ENCODE measurements at regions not wholly inside any gene's neighbourhood (a gene's known extent, or its start where the extent isn't known, plus 50 kb on each side); places are given as distances from the start of the nearest gene placed in this dataset.

- Histone ChIP-seq H3T11ph (ENCODE audit: low read length) (no peak overlapping the region), H2AK5ac (ENCODE audit: insufficient read length, low read length) (no peak overlapping the region), H2BK12ac (ENCODE audit: insufficient read length, low read depth, low read length) (no peak overlapping the region), H3K23me2 (ENCODE audit: insufficient read length, low read depth, low read length, poor library complexity, severe bottlenecking) (no peaks in the 10 kb centered on the region), H3K9ac (ENCODE audit: extremely low read depth, insufficient read length, low read length) (no peak overlapping the region), H3K18ac (ENCODE audit: insufficient read length, low read depth, low read length) (no peak overlapping the region), H2BK120ac (ENCODE audit: low read depth, low read length, poor library complexity, severe bottlenecking) (no peak overlapping the region), H2BK20ac (ENCODE audit: low read depth, low read length, poor library complexity, severe bottlenecking) (no peak overlapping the region), H4K8ac (replicated peaks; ENCODE audit: insufficient read length, low read depth, low read length) (no peak overlapping the region), H2BK15ac (ENCODE audit: low read depth, low read length) (no peak overlapping the region), H3K14ac (ENCODE audit: insufficient read depth, low read length) (no peak overlapping the region), H4K20me1 (ENCODE audit: control insufficient read depth, insufficient read depth, insufficient read length) (no peaks in the 10 kb centered on the region), H3K4ac (ENCODE audit: low read depth, low read length) (no peak overlapping the region), H3K27ac (ENCODE audit: insufficient read length, low read depth, low read length) (no peak overlapping the region), H3K56ac (ENCODE audit: insufficient read length, low read depth, low read length) (no peak overlapping the region), H3K79me1 (ENCODE audit: insufficient read depth, low read depth, low read length, poor library complexity, severe bottlenecking) (no peaks in the 10 kb centered on the region), H4K5ac (ENCODE audit: insufficient read length, low read depth, low read length) (no peak overlapping the region), H4K91ac (ENCODE audit: insufficient read length, low read depth, low read length) (no peak overlapping the region), H3K4me2 (ENCODE audit: insufficient read depth, insufficient read length, low read length) (no peak overlapping the region), H3K4me1 (ENCODE audit: insufficient read depth, low read length) (no peaks in the 10 kb centered on the region), H3K23ac (ENCODE audit: insufficient read length, low read depth, low read length) (no peak overlapping the region), H2BK5ac (ENCODE audit: insufficient read length, low read length) (no peak overlapping the region), H3K9me3 (ENCODE audit: control insufficient read depth, low read depth, low read length) (no peaks in the 10 kb centered on the region), H2AFZ (ENCODE audit: low read length) (no peak overlapping the region), H3K79me2 (ENCODE audit: insufficient read depth, low read length) (no peaks in the 10 kb centered on the region), H3K27me3 (ENCODE audit: insufficient read depth, low read length) (no peaks in the 10 kb centered on the region)
- no CpG with 5 or more reads among the region's 1 CpG for WGBS (ENCODE audit: extremely low coverage, insufficient read length, low lambda C conversion rate)
- Mint-ChIP-seq H3K9me3 (peaks cover 3 to 7% of the 10 kb centered on the region in 2 experiments; a peak in 3 of 5 replicates), H3K27ac (peak overlapping the region in 1 of 3 experiments; percentile 33; a peak in 1 of 7 replicates), H3K4me1 (no peaks in the 10 kb centered on the region), H3K36me3 (ENCODE audit: insufficient read depth in 1 of 3, low read depth in 3 of 3) (peaks cover 0 to 4% (median 2%) of the 10 kb centered on the region in 3 experiments; a peak in 2 of 7 replicates), H3K27me3 (ENCODE audit: low read depth) (no peaks in the 10 kb centered on the region; the same call in 1 of the 2 replicates), H3K4me3 (no peak overlapping the region)
- TF ChIP-seq CTCF (conservative IDR thresholded peaks at IDR 0.05), result no peak
- DNase-seq, result no peak
These were observed 101.5 kb upstream of the PCED1B start for GRCh38 chr12:46977871-46978375.

All from H9 (cell line).